ENCODE measurements at regions not wholly inside any gene's neighbourhood (a gene's known extent, or its start where the extent isn't known, plus 50 kb on each side); places are given as distances from the start of the nearest gene placed in this dataset.
A peak's percentile ranks its signal among the peaks of the same experiment; 100 is the strongest.

GRCh38 chr6:129778793-129779192, 68.8 kb upstream of the ARHGAP18 start:
- H3K9me3 ChIP-seq (ENCODE audit: insufficient read depth, low read length) = no peaks in the 10 kb centered on the region
- no peak overlapping the region for H3K27ac ChIP-seq (ENCODE audit: low read length)
- no peaks in the 10 kb centered on the region for H3K79me2 ChIP-seq (ENCODE audit: low read length)
- TF ChIP-seq EZH2phosphoT487 (IDR thresholded peaks at IDR 0.05; ENCODE audit: low read depth) (no peak), CTCF (IDR thresholded peaks at IDR 0.05; ENCODE audit: low read depth, low read length) (no peak)
- peaks cover 8% of the 10 kb centered on the region; the same call in 1 of the 2 replicates for H3K4me1 ChIP-seq (ENCODE audit: low read length)
- no peaks in the 10 kb centered on the region for H3K27me3 ChIP-seq (ENCODE audit: low read depth, low read length)
- H3K36me3 ChIP-seq (replicated peaks; ENCODE audit: low read depth, low read length) = no peaks in the 10 kb centered on the region
- no peaks in the 10 kb centered on the region for H4K20me1 ChIP-seq (ENCODE audit: insufficient read depth, low read length)
- H3K4me2 ChIP-seq (ENCODE audit: low read length) = no peak overlapping the region
- no peak overlapping the region for H3K4me3 ChIP-seq (ENCODE audit: low read length)
- H2AFZ ChIP-seq (ENCODE audit: low read depth, low read length) = no peak overlapping the region
- no peak overlapping the region for H3K9ac ChIP-seq (ENCODE audit: low read length)

GRCh38 chr6:129777371-129777770, 67.4 kb upstream of the ARHGAP18 start:
- H3K4me2 ChIP-seq (ENCODE audit: low read length) = no peak overlapping the region

GRCh38 chr6:129776542-129777330, 66.8 kb upstream of the ARHGAP18 start:
- no peak for TF ChIP-seq EZH2phosphoT487 (IDR thresholded peaks at IDR 0.05; ENCODE audit: low read depth)
- no peak for TF ChIP-seq CTCF (IDR thresholded peaks at IDR 0.05; ENCODE audit: low read depth, low read length)
- Histone ChIP-seq H3K27me3 (ENCODE audit: low read depth, low read length) (no peaks in the 10 kb centered on the region), H4K20me1 (ENCODE audit: insufficient read depth, low read length) (no peaks in the 10 kb centered on the region), H3K4me1 (ENCODE audit: low read length) (peaks cover 8% of the 10 kb centered on the region; the same call in 1 of the 2 replicates), H3K27ac (ENCODE audit: low read length) (no peak overlapping the region), H3K9ac (ENCODE audit: low read length) (no peak overlapping the region), H3K4me2 (ENCODE audit: low read length) (no peak overlapping the region), H2AFZ (ENCODE audit: low read depth, low read length) (no peak overlapping the region), H3K4me3 (ENCODE audit: low read length) (no peak overlapping the region), H3K9me3 (ENCODE audit: insufficient read depth, low read length) (no peaks in the 10 kb centered on the region), H3K36me3 (replicated peaks; ENCODE audit: low read depth, low read length) (no peaks in the 10 kb centered on the region), H3K79me2 (ENCODE audit: low read length) (no peaks in the 10 kb centered on the region)

More at GRCh38 chr6:129777371-129777770, 67.4 kb upstream of the ARHGAP18 start:
- Histone ChIP-seq H2AFZ (ENCODE audit: low read depth, low read length) (no peak overlapping the region), H3K79me2 (ENCODE audit: low read length) (no peaks in the 10 kb centered on the region), H3K9me3 (ENCODE audit: insufficient read depth, low read length) (no peaks in the 10 kb centered on the region), H3K36me3 (replicated peaks; ENCODE audit: low read depth, low read length) (no peaks in the 10 kb centered on the region), H3K9ac (ENCODE audit: low read length) (no peak overlapping the region), H3K4me1 (ENCODE audit: low read length) (peaks cover 8% of the 10 kb centered on the region; the same call in 1 of the 2 replicates), H3K27ac (ENCODE audit: low read length) (no peak overlapping the region), H3K4me3 (ENCODE audit: low read length) (no peak overlapping the region), H3K27me3 (ENCODE audit: low read depth, low read length) (no peaks in the 10 kb centered on the region), H4K20me1 (ENCODE audit: insufficient read depth, low read length) (no peaks in the 10 kb centered on the region)
- TF ChIP-seq CTCF (IDR thresholded peaks at IDR 0.05; ENCODE audit: low read depth, low read length) (no peak), EZH2phosphoT487 (IDR thresholded peaks at IDR 0.05; ENCODE audit: low read depth) (no peak)

GRCh38 chr6:129774697-129775447, 64.9 kb upstream of the ARHGAP18 start:
- Histone ChIP-seq H3K36me3 (replicated peaks; ENCODE audit: low read depth, low read length) (no peaks in the 10 kb centered on the region), H2AFZ (ENCODE audit: low read depth, low read length) (peak overlapping the region; percentile 83; the same call in 1 of the 2 replicates), H3K4me2 (ENCODE audit: low read length) (peak overlapping the region; percentile 62), H3K4me1 (ENCODE audit: low read length) (peaks cover 8% of the 10 kb centered on the region; the same call in 1 of the 2 replicates), H3K79me2 (ENCODE audit: low read length) (no peaks in the 10 kb centered on the region), H4K20me1 (ENCODE audit: insufficient read depth, low read length) (no peaks in the 10 kb centered on the region), H3K27me3 (ENCODE audit: low read depth, low read length) (no peaks in the 10 kb centered on the region), H3K9ac (ENCODE audit: low read length) (no peak overlapping the region), H3K4me3 (ENCODE audit: low read length) (peak overlapping the region; percentile 44; the same call in 1 of the 2 replicates), H3K27ac (ENCODE audit: low read length) (no peak overlapping the region), H3K9me3 (ENCODE audit: insufficient read depth, low read length) (no peaks in the 10 kb centered on the region)
- TF ChIP-seq EZH2phosphoT487 (IDR thresholded peaks at IDR 0.05; ENCODE audit: low read depth) (no peak), CTCF (IDR thresholded peaks at IDR 0.05; ENCODE audit: low read depth, low read length) (peak; percentile 74)

All from OCI-LY3 (cell line).